B cell (primary cell): ENCODE measurements at regions not wholly inside any gene's neighbourhood (a gene's known extent, or its start where the extent isn't known, plus 50 kb on each side); places are given as distances from the start of the nearest gene placed in this dataset.

ENCODE experiments used
- ATAC-seq: fragments of 200-7000 bp; cut with Tn5 transposase; one replicate; pipeline ENCODE4 v1.10.0; 2021; ENCODE audit warnings: low read depth, mild to moderate bottlenecking, moderate number of reproducible peaks, moderate library complexity
- CTCF ChIA-PET: fragments of 350-600 bp; sonication (Branson Sonifier 250); formaldehyde crosslinking; loops from one replicate; lab custom pipeline; 2021; ENCODE audit warnings: antibody characterized with exemption, inconsistent platforms; lab: Charles Lee
- POLR2A ChIA-PET: fragments of 350-600 bp; sonication (Branson Sonifier 250); formaldehyde crosslinking; loops from one replicate; lab custom pipeline; 2021; ENCODE audit warnings: antibody characterized with exemption; lab: Charles Lee
- DNase-seq: peaks from one replicate; pipeline ENCODE4 v3.0.0; 2013
- H2AFZ ChIP-seq: 2 replicates; pipeline ENCODE4 v1.6.1; 2012; ENCODE audit warnings: mild to moderate bottlenecking, low read depth, low read length; ENCODE audit not compliant: insufficient read depth, poor library complexity, severe bottlenecking
- H3K27ac ChIP-seq, 2 donors: 1 replicate in 1 of 2; 2 replicates in 1 of 2; pipeline ENCODE4 v1.5.1; 2012 to 2013; ENCODE audit warnings: low read length in 2 of 2, mild to moderate bottlenecking in 2 of 2, moderate library complexity in 1 of 2
- H3K27me3 ChIP-seq, 4 experiments: fragments of 200-600 bp in 1 of 4; sonication (generic) in 1 of 4; replicated peaks in 1 of 4; 1 replicate in 2 of 4; 2 replicates in 2 of 4; pipeline versions ENCODE4 v1.6.1 to v1.7.0; 2013 to 2016; ENCODE audit warnings: low read length in 3 of 4, mild to moderate bottlenecking in 2 of 4, mixed read lengths in 1 of 4, moderate library complexity in 1 of 4; ENCODE audit not compliant: insufficient read depth in 4 of 4, control insufficient read depth in 3 of 4; ENCODE audit errors: control extremely low read depth in 1 of 4
- H3K36me3 ChIP-seq, 2 experiments: replicated peaks in 1 of 2; 1 replicate in 1 of 2; 2 replicates in 1 of 2; pipeline versions ENCODE4 v1.6.1 to v1.7.1; 2013; ENCODE audit warnings: low read length in 1 of 2; ENCODE audit not compliant: insufficient read depth in 2 of 2, control insufficient read depth in 1 of 2; ENCODE audit errors: control extremely low read depth in 1 of 2, extremely low read depth in 1 of 2
- H3K4me1 ChIP-seq, 2 donors: fragments of 200-600 bp in 1 of 2; sonication (generic) in 1 of 2; 1 replicate in 1 of 2; 2 replicates in 1 of 2; pipeline versions ENCODE4 v1.5.1 to v1.6.1; 2013 to 2017; ENCODE audit warnings: low read length in 2 of 2; ENCODE audit not compliant: control insufficient read depth in 2 of 2, insufficient read depth in 2 of 2
- H3K4me2 ChIP-seq: replicated peaks from 2 replicates; pipeline ENCODE3; 2012; ENCODE audit warnings: mild to moderate bottlenecking, low read depth, low read length; ENCODE audit not compliant: poor library complexity, severe bottlenecking
- H3K4me3 ChIP-seq, 5 experiments: fragments of 200-600 bp in 1 of 5; sonication (generic) in 1 of 5; 1 replicate in 3 of 5; 2 replicates in 2 of 5; pipeline versions ENCODE4 v1.5.1 to v1.7.0; 2011 to 2016; ENCODE audit warnings: low read length in 4 of 5, mild to moderate bottlenecking in 4 of 5, low read depth in 2 of 5, control low read depth in 1 of 5, moderate library complexity in 1 of 5; ENCODE audit not compliant: insufficient read depth in 1 of 5; ENCODE audit errors: control extremely low read depth in 1 of 5, extremely low read depth in 1 of 5
- H3K79me2 ChIP-seq: fragments of 200-600 bp; sonication (generic); one replicate; pipeline ENCODE4 v1.6.0; 2016; ENCODE audit warnings: low read length; ENCODE audit not compliant: control insufficient read depth, insufficient read depth
- H3K9ac ChIP-seq: fragments of 200-600 bp; sonication (generic); 2 replicates; pipeline ENCODE4 v1.6.1; 2017; ENCODE audit warnings: mild to moderate bottlenecking, low read length, moderate library complexity
- H3K9me3 ChIP-seq, 3 donors: one replicate each; pipeline versions ENCODE4 v1.6.1 to v1.7.1; 2013; ENCODE audit warnings: low read length in 2 of 3; ENCODE audit not compliant: control insufficient read depth in 2 of 3, insufficient read depth in 1 of 3; ENCODE audit errors: control extremely low read depth in 1 of 3
- H4K20me1 ChIP-seq: 2 replicates; pipeline ENCODE4 v1.6.0; 2012; ENCODE audit warnings: mild to moderate bottlenecking, low read length; ENCODE audit not compliant: insufficient read depth, control insufficient read depth, poor library complexity, severe bottlenecking
- H3K27ac Mint-ChIP-seq: one replicate; pipeline ENCODE4 v1.8.0; 2021; ENCODE audit warnings: mixed read lengths
- H3K27me3 Mint-ChIP-seq: one replicate; pipeline ENCODE4 v1.8.0; 2021; ENCODE audit warnings: mixed read lengths
- H3K4me1 Mint-ChIP-seq: one replicate; pipeline ENCODE4 v1.8.0; 2021; ENCODE audit warnings: mixed read lengths
- H3K4me3 Mint-ChIP-seq: one replicate; pipeline ENCODE4 v1.8.0; 2021; ENCODE audit warnings: mixed read lengths
- H3K9me3 Mint-ChIP-seq: one replicate; pipeline ENCODE4 v1.8.0; 2022; ENCODE audit warnings: mixed read lengths; ENCODE audit not compliant: insufficient read depth
- EZH2 ChIP-seq: IDR thresholded peaks from 2 replicates; pipeline ENCODE4 v1.6.1; 2012; ENCODE audit warnings: borderline replicate concordance, low read depth, mild to moderate bottlenecking, moderate library complexity, low read length; ENCODE audit not compliant: insufficient read depth, poor library complexity, severe bottlenecking
- WGBS: methylation state at CpG from one replicate; pipeline ENCODE4 v1.1.5; 2013; ENCODE audit warnings: missing lambda C conversion rate; ENCODE audit not compliant: insufficient coverage; 5-methylcytosine and 5-hydroxymethylcytosine counted together
- intact Hi-C: fragments of 100-400 bp; cut with micrococcal nuclease; formaldehyde crosslinking; loops from one replicate; pipeline ENCODE4 v1.10.0; 2022
- TF ChIP-seq, protein P1 (sequence below): fragments of 200-600 bp; IDR thresholded peaks from one replicate; pipeline ENCODE4 v1.8.0; 2022; ENCODE audit warnings: antibody characterized with exemption, mild to moderate bottlenecking

DNA sequence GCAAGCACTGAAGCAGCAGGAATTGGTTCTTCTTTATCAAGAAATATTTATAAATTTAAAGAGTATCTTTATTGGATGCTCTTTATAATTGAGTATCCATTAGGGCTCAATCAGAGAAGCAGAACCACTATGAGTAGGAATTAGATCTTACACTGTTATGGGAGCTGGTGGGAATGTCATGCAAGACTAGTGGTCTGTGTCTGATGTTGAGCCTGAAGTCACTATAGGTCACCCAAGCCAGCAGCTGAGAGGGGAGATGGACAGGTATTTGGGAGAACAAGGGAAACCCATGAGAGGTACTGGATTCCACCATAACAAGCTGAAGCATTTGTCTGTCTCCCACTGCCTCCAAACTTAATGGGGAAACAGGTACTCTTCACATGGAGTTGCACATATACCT lies 283.7 kb upstream of the BOD1L1 start:
- Mint-ChIP-seq H3K4me3 (no peak overlapping the region), H3K4me1 (no peaks in the 10 kb centered on the region), H3K9me3 (no peaks in the 10 kb centered on the region), H3K27me3 (no peaks in the 10 kb centered on the region), H3K27ac (no peak overlapping the region)
- H3K4me3 ChIP-seq: no peak overlapping the region
- H3K79me2 ChIP-seq: no peaks in the 10 kb centered on the region
- no peak overlapping the region for H3K4me2 ChIP-seq
- intact Hi-C loops: no loop called here
- H3K9ac ChIP-seq: no peak overlapping the region
- no peaks in the 10 kb centered on the region for H3K36me3 ChIP-seq
- ATAC-seq (no peak), DNase-seq (no peak)
- no peaks in the 10 kb centered on the region for H4K20me1 ChIP-seq
- POLR2A ChIA-PET: no interaction called here
- H3K4me1 ChIP-seq: no peaks in the 10 kb centered on the region
- H3K9me3 ChIP-seq: no peaks in the 10 kb centered on the region
- CTCF ChIA-PET: no interaction called here
- H2AFZ ChIP-seq: no peak overlapping the region
- no peak overlapping the region for H3K27ac ChIP-seq
- no peaks in the 10 kb centered on the region for H3K27me3 ChIP-seq
- TF ChIP-seq, protein P1, sequence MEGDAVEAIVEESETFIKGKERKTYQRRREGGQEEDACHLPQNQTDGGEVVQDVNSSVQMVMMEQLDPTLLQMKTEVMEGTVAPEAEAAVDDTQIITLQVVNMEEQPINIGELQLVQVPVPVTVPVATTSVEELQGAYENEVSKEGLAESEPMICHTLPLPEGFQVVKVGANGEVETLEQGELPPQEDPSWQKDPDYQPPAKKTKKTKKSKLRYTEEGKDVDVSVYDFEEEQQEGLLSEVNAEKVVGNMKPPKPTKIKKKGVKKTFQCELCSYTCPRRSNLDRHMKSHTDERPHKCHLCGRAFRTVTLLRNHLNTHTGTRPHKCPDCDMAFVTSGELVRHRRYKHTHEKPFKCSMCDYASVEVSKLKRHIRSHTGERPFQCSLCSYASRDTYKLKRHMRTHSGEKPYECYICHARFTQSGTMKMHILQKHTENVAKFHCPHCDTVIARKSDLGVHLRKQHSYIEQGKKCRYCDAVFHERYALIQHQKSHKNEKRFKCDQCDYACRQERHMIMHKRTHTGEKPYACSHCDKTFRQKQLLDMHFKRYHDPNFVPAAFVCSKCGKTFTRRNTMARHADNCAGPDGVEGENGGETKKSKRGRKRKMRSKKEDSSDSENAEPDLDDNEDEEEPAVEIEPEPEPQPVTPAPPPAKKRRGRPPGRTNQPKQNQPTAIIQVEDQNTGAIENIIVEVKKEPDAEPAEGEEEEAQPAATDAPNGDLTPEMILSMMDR: no peak
- TF ChIP-seq EZH2: no peak

DNA sequence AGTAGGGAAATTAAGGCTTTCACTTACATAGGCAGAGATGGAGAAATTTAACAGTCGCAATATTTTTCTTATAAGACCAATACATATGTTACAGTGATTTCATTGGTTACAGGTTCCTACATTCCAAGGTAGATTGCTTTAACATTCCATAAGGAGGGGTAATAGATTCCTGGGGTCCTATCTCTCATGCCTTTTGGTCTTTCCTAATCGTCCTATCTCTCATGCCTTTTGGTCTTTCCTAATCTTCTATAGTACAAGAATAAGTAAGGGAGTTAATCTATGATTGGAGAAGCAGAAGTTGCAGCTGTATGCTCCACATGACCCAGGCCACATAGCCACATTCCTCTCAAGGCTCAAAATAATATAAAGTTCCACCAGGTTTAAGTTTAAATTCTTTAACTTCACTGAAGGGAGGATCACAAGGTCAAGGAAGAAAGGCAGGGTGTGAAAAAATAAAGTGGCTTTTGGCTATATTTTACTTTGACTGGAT lies 285.0 kb upstream of the BOD1L1 start:
- H3K4me1 Mint-ChIP-seq: no peaks in the 10 kb centered on the region
- no peak overlapping the region for H3K4me3 Mint-ChIP-seq
- DNase-seq: no peak
- Histone ChIP-seq H3K27ac (no peak overlapping the region), H3K4me2 (no peak overlapping the region), H3K9ac (no peak overlapping the region), H3K27me3 (no peaks in the 10 kb centered on the region), H2AFZ (no peak overlapping the region), H3K36me3 (no peaks in the 10 kb centered on the region), H3K4me1 (no peaks in the 10 kb centered on the region), H3K9me3 (no peaks in the 10 kb centered on the region), H3K4me3 (no peak overlapping the region), H3K79me2 (no peaks in the 10 kb centered on the region), H4K20me1 (no peaks in the 10 kb centered on the region)
- TF ChIP-seq, protein P1: no peak
- TF ChIP-seq EZH2: no peak
- no peak overlapping the region for H3K27ac Mint-ChIP-seq
- ATAC-seq: no peak
- ChIA-PET CTCF (no interaction called here), POLR2A (no interaction called here)
- intact Hi-C loops: no loop called here
- no peaks in the 10 kb centered on the region for H3K27me3 Mint-ChIP-seq
- H3K9me3 Mint-ChIP-seq: no peaks in the 10 kb centered on the region
- WGBS: no CpG with 5 or more reads among the region's 2 CpGs
